Fibroblast of lung (primary cell): ENCODE measurements at regions not wholly inside any gene's neighbourhood (a gene's known extent, or its start where the extent isn't known, plus 50 kb on each side); places are given as distances from the start of the nearest gene placed in this dataset.
A peak's percentile ranks its signal among the peaks of the same experiment; 100 is the strongest.
"Not testable (repeated sequence)": the region's sequence is repeated elsewhere in the genome, so short reads cannot be mapped to it uniquely, and the experiment has no call there.

Experiments
- DNase-seq, 2 donors: peaks; one replicate each; pipeline versions ENCODE4 v3.0.0 to v3.0.0-alpha.2; 2010; ENCODE audit warnings: low read depth in 2 of 2
- H2AFZ ChIP-seq: 2 replicates; pipeline ENCODE4 v1.5.1; 2012; ENCODE audit warnings: low read length, control low read depth, inconsistent platforms
- H3K27ac ChIP-seq: 2 replicates; pipeline ENCODE4 v1.5.1; 2011; ENCODE audit warnings: low read length, control low read depth; ENCODE audit not compliant: insufficient read depth
- H3K27me3 ChIP-seq: 2 replicates; pipeline ENCODE4 v1.5.1; 2011; ENCODE audit warnings: mild to moderate bottlenecking, low read length; ENCODE audit not compliant: control insufficient read depth, insufficient read depth
- H3K36me3 ChIP-seq: 2 replicates; pipeline ENCODE4 v1.5.1; 2011; ENCODE audit warnings: low read length; ENCODE audit not compliant: control insufficient read depth, insufficient read depth
- H3K4me1 ChIP-seq: 2 replicates; pipeline ENCODE4 v1.5.1; 2011; ENCODE audit warnings: low read length; ENCODE audit not compliant: control insufficient read depth, insufficient read depth; ENCODE audit errors: extremely low read depth
- H3K4me2 ChIP-seq: 2 replicates; pipeline ENCODE4 v1.5.1; 2011; ENCODE audit warnings: low read length, control low read depth; ENCODE audit not compliant: insufficient read depth; ENCODE audit errors: extremely low read depth
- H3K4me3 ChIP-seq, 4 experiments: fragments of 200-600 bp in 1 of 4; sonication (generic) in 1 of 4; replicated peaks in 1 of 4; 2 replicates each; pipeline ENCODE4 v1.5.1; 2011 to 2016; ENCODE audit warnings: low read length in 4 of 4, low read depth in 3 of 4, mild to moderate bottlenecking in 3 of 4, control low read depth in 2 of 4, inconsistent platforms in 1 of 4, mixed read lengths in 1 of 4; ENCODE audit not compliant: insufficient read depth in 1 of 4; ENCODE audit errors: control extremely low read depth in 1 of 4
- H3K79me2 ChIP-seq: 2 replicates; pipeline ENCODE4 v1.5.1; 2012; ENCODE audit warnings: mild to moderate bottlenecking, low read length, inconsistent platforms; ENCODE audit not compliant: control insufficient read depth, insufficient read depth
- H3K9ac ChIP-seq: 2 replicates; pipeline ENCODE4 v1.5.1; 2011; ENCODE audit warnings: mild to moderate bottlenecking, low read length, control low read depth; ENCODE audit not compliant: insufficient read depth
- H3K9me3 ChIP-seq: 2 replicates; pipeline ENCODE4 v1.5.1; 2012; ENCODE audit warnings: low read depth, low read length; ENCODE audit not compliant: control insufficient read depth, insufficient read depth
- H4K20me1 ChIP-seq: 2 replicates; pipeline ENCODE4 v1.5.1; 2011; ENCODE audit warnings: low read length; ENCODE audit not compliant: control insufficient read depth, insufficient read depth; ENCODE audit errors: extremely low read depth
- EZH2 ChIP-seq: IDR thresholded peaks from 2 replicates; pipeline ENCODE4 v1.5.1; 2012; ENCODE audit warnings: low read length, control low read depth, mild to moderate bottlenecking; ENCODE audit errors: missing control alignments
- TF ChIP-seq, protein P1 (sequence below), 2 donors: IDR thresholded peaks in 1 of 2; conservative IDR thresholded peaks in 1 of 2; 1 replicate in 1 of 2; 2 replicates in 1 of 2; pipeline ENCODE4 v1.5.1; 2011 to 2012; ENCODE audit warnings: low read length in 2 of 2, control low read depth in 1 of 2, inconsistent platforms in 1 of 2, low read depth in 1 of 2, mild to moderate bottlenecking in 1 of 2

- Histone ChIP-seq H4K20me1 (no peaks in the 10 kb centered on the region), H3K9me3 (no peaks in the 10 kb centered on the region), H3K27me3 (no peaks in the 10 kb centered on the region), H3K36me3 (no peaks in the 10 kb centered on the region), H3K27ac (no peak overlapping the region), H3K4me1 (no peaks in the 10 kb centered on the region), H2AFZ (no peak overlapping the region), H3K9ac (no peak overlapping the region), H3K4me3 (no peak overlapping the region), H3K4me2 (no peak overlapping the region), H3K79me2 (no peaks in the 10 kb centered on the region)
- no peak for DNase-seq
- no peak for TF ChIP-seq EZH2
- TF ChIP-seq, protein P1, sequence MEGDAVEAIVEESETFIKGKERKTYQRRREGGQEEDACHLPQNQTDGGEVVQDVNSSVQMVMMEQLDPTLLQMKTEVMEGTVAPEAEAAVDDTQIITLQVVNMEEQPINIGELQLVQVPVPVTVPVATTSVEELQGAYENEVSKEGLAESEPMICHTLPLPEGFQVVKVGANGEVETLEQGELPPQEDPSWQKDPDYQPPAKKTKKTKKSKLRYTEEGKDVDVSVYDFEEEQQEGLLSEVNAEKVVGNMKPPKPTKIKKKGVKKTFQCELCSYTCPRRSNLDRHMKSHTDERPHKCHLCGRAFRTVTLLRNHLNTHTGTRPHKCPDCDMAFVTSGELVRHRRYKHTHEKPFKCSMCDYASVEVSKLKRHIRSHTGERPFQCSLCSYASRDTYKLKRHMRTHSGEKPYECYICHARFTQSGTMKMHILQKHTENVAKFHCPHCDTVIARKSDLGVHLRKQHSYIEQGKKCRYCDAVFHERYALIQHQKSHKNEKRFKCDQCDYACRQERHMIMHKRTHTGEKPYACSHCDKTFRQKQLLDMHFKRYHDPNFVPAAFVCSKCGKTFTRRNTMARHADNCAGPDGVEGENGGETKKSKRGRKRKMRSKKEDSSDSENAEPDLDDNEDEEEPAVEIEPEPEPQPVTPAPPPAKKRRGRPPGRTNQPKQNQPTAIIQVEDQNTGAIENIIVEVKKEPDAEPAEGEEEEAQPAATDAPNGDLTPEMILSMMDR (conservative IDR thresholded peaks at IDR 0.05 in 1 of 2, IDR thresholded peaks at IDR 0.05 in 1 of 2; ENCODE audit: low read depth in 1 of 2, low read length in 2 of 2), result no peak
These were observed 849.8 kb downstream of the CDH11 start for GRCh38 chr16:64272028-64272427.

DNA sequence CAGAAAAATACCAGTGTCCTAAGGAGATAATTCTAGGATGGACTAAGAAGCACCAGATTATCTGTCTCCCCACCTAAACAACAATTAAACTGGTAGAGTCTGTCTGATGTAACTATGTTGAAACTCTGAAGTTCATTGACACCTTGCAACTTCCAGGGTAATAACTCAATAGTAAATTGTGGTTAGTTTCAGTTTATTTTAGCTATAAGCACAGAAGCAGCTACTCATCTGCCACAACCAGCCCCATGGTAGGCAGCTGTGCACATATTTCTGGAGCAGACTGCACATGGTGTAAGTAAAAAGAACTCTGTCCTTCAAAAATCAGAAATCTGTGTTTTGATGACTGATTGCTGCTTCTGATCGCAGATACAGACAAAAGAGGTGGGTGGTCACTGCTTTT lies 852.1 kb downstream of the CDH11 start:
- H3K9ac ChIP-seq, result no peak overlapping the region
- no peaks in the 10 kb centered on the region for H3K36me3 ChIP-seq
- H3K4me3 ChIP-seq, result peak overlapping the region in 1 of 4 experiments; percentile 20
- H2AFZ ChIP-seq, result no peak overlapping the region
- no peaks in the 10 kb centered on the region for H3K4me1 ChIP-seq
- H4K20me1 ChIP-seq, result no peaks in the 10 kb centered on the region
- no peak overlapping the region for H3K27ac ChIP-seq
- DNase-seq, result peak in 1 of 2 donors; percentile 72
- no peaks in the 10 kb centered on the region for H3K27me3 ChIP-seq
- H3K4me2 ChIP-seq, result no peak overlapping the region
- no peaks in the 10 kb centered on the region for H3K9me3 ChIP-seq
- TF ChIP-seq, protein P1 (conservative IDR thresholded peaks at IDR 0.05 in 1 of 2, IDR thresholded peaks at IDR 0.05 in 1 of 2; ENCODE audit: low read depth in 1 of 2, low read length in 2 of 2), result no peak
- TF ChIP-seq EZH2, result no peak
- H3K79me2 ChIP-seq, result no peaks in the 10 kb centered on the region

GRCh38 chr16:64265756-64266155 lies 856.1 kb downstream of the CDH11 start:
- Histone ChIP-seq H4K20me1 (no peaks in the 10 kb centered on the region), H3K9ac (no peak overlapping the region), H3K36me3 (no peaks in the 10 kb centered on the region), H3K4me2 (no peak overlapping the region), H3K4me3 (no peak overlapping the region), H3K79me2 (no peaks in the 10 kb centered on the region), H3K27me3 (no peaks in the 10 kb centered on the region), H3K4me1 (no peaks in the 10 kb centered on the region), H2AFZ (no peak overlapping the region), H3K9me3 (no peaks in the 10 kb centered on the region), H3K27ac (no peak overlapping the region)
- DNase-seq, result no peak
- TF ChIP-seq, protein P1 (conservative IDR thresholded peaks at IDR 0.05 in 1 of 2, IDR thresholded peaks at IDR 0.05 in 1 of 2; ENCODE audit: low read depth in 1 of 2, low read length in 2 of 2), result no peak
- TF ChIP-seq EZH2, result no peak

- not testable (repeated sequence) for H4K20me1 ChIP-seq, H3K4me2 ChIP-seq, H3K9me3 ChIP-seq, H3K4me3 ChIP-seq, H3K79me2 ChIP-seq, H3K4me1 ChIP-seq, H2AFZ ChIP-seq, H3K9ac ChIP-seq, H3K27ac ChIP-seq, H3K27me3 ChIP-seq, H3K36me3 ChIP-seq
- DNase-seq, result peak in 1 of 2 donors; percentile 5
These were observed 861.0 kb downstream of the CDH11 start for GRCh38 chr16:64260631-64261401.
